Motor neuron (in vitro differentiated cells): ENCODE measurements at regions not wholly inside any gene's neighbourhood (a gene's known extent, or its start where the extent isn't known, plus 50 kb on each side); places are given as distances from the start of the nearest gene placed in this dataset.

ENCODE experiments used
- ATAC-seq, 8 experiments: fragments of 200-7000 bp; cut with Tn5 transposase; replicated peaks in 6 of 8; 2 replicates each; pipeline ENCODE4 v1.8.0; 2021; ENCODE audit warnings: mild to moderate bottlenecking in 8 of 8, moderate library complexity in 8 of 8
- H3K27ac ChIP-seq, 2 donors: fragments of 250-450 bp; sonication (Bioruptor Pico); 2 replicates each; pipeline ENCODE4 v1.9.0; 2021; ENCODE audit warnings: antibody characterized with exemption in 2 of 2, mild to moderate bottlenecking in 2 of 2, moderate library complexity in 1 of 2
- H3K4me1 ChIP-seq, 2 donors: fragments of 250-450 bp; sonication (Bioruptor Pico); replicated peaks in 1 of 2; 2 replicates each; pipeline ENCODE4 v1.6.1; 2021; ENCODE audit warnings: antibody characterized with exemption in 2 of 2, mild to moderate bottlenecking in 2 of 2, moderate library complexity in 1 of 2
- H3K4me3 ChIP-seq, 5 donors: fragments of 250-450 bp; sonication (Bioruptor Pico); 2 replicates each; pipeline ENCODE4 v1.9.0; 2021; ENCODE audit warnings: antibody characterized with exemption in 5 of 5, mild to moderate bottlenecking in 5 of 5, moderate library complexity in 4 of 5
- WGBS, 10 experiments: fragments of 450-650 bp; shearing (Covaris generic); methylation state at CpG; one replicate each; pipeline ENCODE4 v1.0.0; 2022; 5-methylcytosine and 5-hydroxymethylcytosine counted together
- in situ Hi-C, 9 experiments: fragments of 400-800 bp; cut with MboI; loops; one replicate each; pipeline ENCODE4 v1.15.0; 2021; ENCODE audit warnings: low sequenced_read_pairs in 9 of 9, low pct_unique_long_range_greater_than_20kb in 2 of 9; ENCODE audit not compliant: unreplicated experiment in 9 of 9

GRCh38 chr13:48909056-48909389, 66.7 kb upstream of the FNDC3A start:
- in situ Hi-C loops, result no loop called here
- 13 to 100% (median 85%) methylated on average over 1 to 2 of the region's 2 CpGs; no CpG with 5 or more reads in 2 of the 10 experiments for WGBS, 10 experiments
- no peaks in the 10 kb centered on the region for H3K4me1 ChIP-seq
- H3K27ac ChIP-seq, result no peak overlapping the region
- no peak overlapping the region for H3K4me3 ChIP-seq
- no peak for ATAC-seq

DNA sequence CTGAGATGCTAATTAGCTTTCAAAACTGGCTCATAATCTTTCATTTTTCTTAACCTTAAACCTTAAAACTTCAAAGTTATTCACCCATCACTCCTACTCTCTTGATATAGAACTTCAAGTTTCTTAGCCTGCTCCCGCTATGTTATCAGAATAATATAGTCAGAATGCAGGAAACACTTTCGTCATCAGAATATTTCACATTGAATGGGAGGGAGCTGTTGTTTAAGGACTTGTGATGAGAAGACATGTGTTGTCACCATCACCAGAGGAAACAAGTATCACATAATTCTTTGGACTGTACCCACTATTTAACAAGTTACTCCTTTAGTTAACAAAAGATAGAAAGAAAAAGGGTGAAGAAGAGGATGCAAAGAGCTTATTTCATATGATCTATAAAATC, 65.0 kb upstream of the FNDC3A start:
- Histone ChIP-seq H3K4me1 (no peaks in the 10 kb centered on the region), H3K27ac (no peak overlapping the region), H3K4me3 (no peak overlapping the region)
- in situ Hi-C loops, result no loop called here
- ATAC-seq, result no peak
- WGBS, 10 experiments, result 20 to 100% (median 67%) methylated on average over 1 to 2 of the region's 2 CpGs; no CpG with 5 or more reads in 1 of the 10 experiments

GRCh38 chr13:48919751-48920150, 56.0 kb upstream of the FNDC3A start:
- 0 to 80% (median 33%) methylated on average over 1 of the region's 1 CpG; no CpG with 5 or more reads in 6 of the 10 experiments for WGBS, 10 experiments
- no peak overlapping the region for H3K4me3 ChIP-seq
- H3K27ac ChIP-seq, result no peak overlapping the region
- in situ Hi-C loops, result no loop called here
- ATAC-seq, result no peak
- H3K4me1 ChIP-seq, result no peaks in the 10 kb centered on the region

GRCh38 chr13:48920730-48921129, 55.0 kb upstream of the FNDC3A start:
- 0 to 90% (median 81%) methylated on average over 1 to 6 of the region's 6 CpGs; no CpG with 5 or more reads in 1 of the 10 experiments for WGBS, 10 experiments
- Histone ChIP-seq H3K4me1 (no peaks in the 10 kb centered on the region), H3K27ac (no peak overlapping the region), H3K4me3 (no peak overlapping the region)
- no peak for ATAC-seq
- in situ Hi-C loops, result no loop called here

DNA sequence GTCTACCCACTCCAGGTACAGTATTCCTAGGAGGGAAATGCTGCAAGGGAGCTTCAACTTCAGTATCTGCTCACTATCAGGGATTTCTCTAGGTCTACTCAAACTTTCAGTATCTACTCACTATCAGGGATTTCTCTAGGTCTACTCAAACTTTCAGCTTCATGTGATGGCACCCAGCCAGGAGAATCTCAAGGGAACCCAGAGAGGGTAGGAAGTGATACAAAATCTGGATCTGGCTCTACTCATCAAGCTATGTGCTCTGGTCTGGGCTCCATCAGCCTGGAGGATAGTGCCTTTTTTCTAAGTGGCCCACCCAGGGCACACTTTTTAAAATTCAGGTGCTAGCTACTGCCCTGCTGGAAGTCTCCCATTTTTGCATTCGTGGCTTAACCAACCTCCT, 52.3 kb upstream of the FNDC3A start:
- H3K4me1 ChIP-seq, result no peaks in the 10 kb centered on the region
- H3K4me3 ChIP-seq, result no peak overlapping the region
- in situ Hi-C loops, result no loop called here
- ATAC-seq, result no peak
- WGBS, 10 experiments, result 0 to 88% (median 80%) methylated on average over 1 of the region's 1 CpG; no CpG with 5 or more reads in 3 of the 10 experiments
- no peak overlapping the region for H3K27ac ChIP-seq

- no peaks in the 10 kb centered on the region for H3K4me1 ChIP-seq
- 0 to 100% (median 100%) methylated on average over 1 to 2 of the region's 2 CpGs; no CpG with 5 or more reads in 1 of the 10 experiments for WGBS, 10 experiments
- in situ Hi-C loops, result no loop called here
- H3K4me3 ChIP-seq, result no peak overlapping the region
- ATAC-seq, result no peak
- no peak overlapping the region for H3K27ac ChIP-seq
Measured at GRCh38 chr13:48925001-48925400, 50.7 kb upstream of the FNDC3A start.
